Mucosa of descending colon (tissue), 3 donors: ENCODE measurements at regions not wholly inside any gene's neighbourhood (a gene's known extent, or its start where the extent isn't known, plus 50 kb on each side); places are given as distances from the start of the nearest gene placed in this dataset.
"Not testable (repeated sequence)": the region's sequence is repeated elsewhere in the genome, so short reads cannot be mapped to it uniquely, and the experiment has no call there.

ENCODE experiments used
- ATAC-seq: fragments of 200-7000 bp; cut with Tn5 transposase; one replicate; pipeline ENCODE4 v1.9.1; 2020; ENCODE audit warnings: mild to moderate bottlenecking, moderate library complexity
- DNase-seq, 3 donors: peaks; one replicate each; pipeline ENCODE4 v3.0.0-alpha.2; 2020
- H3K36me3 ChIP-seq: fragments of 200-600 bp; one replicate; pipeline ENCODE4 v1.8.0; 2021; ENCODE audit warnings: low read depth, mild to moderate bottlenecking
- H3K4me1 ChIP-seq: fragments of 200-600 bp; one replicate; pipeline ENCODE4 v1.8.0; 2021; ENCODE audit warnings: low read depth, mild to moderate bottlenecking
- H3K4me3 ChIP-seq: fragments of 200-600 bp; one replicate; pipeline ENCODE4 v1.8.0; 2021; ENCODE audit warnings: mild to moderate bottlenecking
- H3K9me3 ChIP-seq: fragments of 200-600 bp; one replicate; pipeline ENCODE4 v1.8.0; 2021; ENCODE audit warnings: mild to moderate bottlenecking
- intact Hi-C, 2 donors: fragments of 100-400 bp; cut with DNase I in 1 of 2; cut with micrococcal nuclease in 1 of 2; formaldehyde crosslinking; loops; one replicate each; pipeline versions ENCODE4 v1.11.0 to v1.11.1; 2022; cut with DNase I, micrococcal nuclease
- TF ChIP-seq, protein P1 (sequence below): fragments of 200-600 bp; IDR thresholded peaks from one replicate; pipeline ENCODE4 v1.8.0; 2022; ENCODE audit warnings: antibody characterized with exemption, mild to moderate bottlenecking
- donor health status: DM: no; HTN: no; CAD: no; lungs with moderate emphysema.
- donor health status: DM: no; HTN: no; CAD: no.
- donor health status: DM: no; HTN: yes; CAD: no.

DNA sequence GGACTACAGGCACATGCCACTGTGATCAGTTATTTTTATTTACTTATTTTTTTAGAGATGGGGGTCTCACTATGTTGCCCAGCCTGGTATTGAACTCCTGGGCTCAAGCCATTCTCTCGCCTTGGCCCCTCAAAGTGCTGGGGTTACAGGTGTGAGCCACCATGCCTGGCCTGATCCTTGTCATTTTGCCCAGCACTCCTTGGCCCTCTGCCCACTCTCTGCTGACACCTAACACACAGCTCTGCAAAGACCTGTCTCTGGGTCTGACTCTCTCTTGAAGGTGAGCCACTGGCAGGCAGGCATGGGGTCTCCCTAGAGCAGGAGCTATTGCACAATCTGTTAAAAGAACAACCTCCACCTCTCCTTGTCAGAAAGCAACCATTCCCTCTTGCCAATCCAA, 155.6 kb downstream of the ZFP64 start:
- TF ChIP-seq, protein P1, sequence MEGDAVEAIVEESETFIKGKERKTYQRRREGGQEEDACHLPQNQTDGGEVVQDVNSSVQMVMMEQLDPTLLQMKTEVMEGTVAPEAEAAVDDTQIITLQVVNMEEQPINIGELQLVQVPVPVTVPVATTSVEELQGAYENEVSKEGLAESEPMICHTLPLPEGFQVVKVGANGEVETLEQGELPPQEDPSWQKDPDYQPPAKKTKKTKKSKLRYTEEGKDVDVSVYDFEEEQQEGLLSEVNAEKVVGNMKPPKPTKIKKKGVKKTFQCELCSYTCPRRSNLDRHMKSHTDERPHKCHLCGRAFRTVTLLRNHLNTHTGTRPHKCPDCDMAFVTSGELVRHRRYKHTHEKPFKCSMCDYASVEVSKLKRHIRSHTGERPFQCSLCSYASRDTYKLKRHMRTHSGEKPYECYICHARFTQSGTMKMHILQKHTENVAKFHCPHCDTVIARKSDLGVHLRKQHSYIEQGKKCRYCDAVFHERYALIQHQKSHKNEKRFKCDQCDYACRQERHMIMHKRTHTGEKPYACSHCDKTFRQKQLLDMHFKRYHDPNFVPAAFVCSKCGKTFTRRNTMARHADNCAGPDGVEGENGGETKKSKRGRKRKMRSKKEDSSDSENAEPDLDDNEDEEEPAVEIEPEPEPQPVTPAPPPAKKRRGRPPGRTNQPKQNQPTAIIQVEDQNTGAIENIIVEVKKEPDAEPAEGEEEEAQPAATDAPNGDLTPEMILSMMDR: no peak
- DNase-seq (peak in 2 of 3 donors; percentile 18 to 33), ATAC-seq (no peak)
- intact Hi-C loops: no loop called here
- Histone ChIP-seq H3K4me3 (no peak overlapping the region), H3K4me1 (peaks cover 14% of the 10 kb centered on the region), H3K9me3 (no peaks in the 10 kb centered on the region), H3K36me3 (no peaks in the 10 kb centered on the region)

DNA sequence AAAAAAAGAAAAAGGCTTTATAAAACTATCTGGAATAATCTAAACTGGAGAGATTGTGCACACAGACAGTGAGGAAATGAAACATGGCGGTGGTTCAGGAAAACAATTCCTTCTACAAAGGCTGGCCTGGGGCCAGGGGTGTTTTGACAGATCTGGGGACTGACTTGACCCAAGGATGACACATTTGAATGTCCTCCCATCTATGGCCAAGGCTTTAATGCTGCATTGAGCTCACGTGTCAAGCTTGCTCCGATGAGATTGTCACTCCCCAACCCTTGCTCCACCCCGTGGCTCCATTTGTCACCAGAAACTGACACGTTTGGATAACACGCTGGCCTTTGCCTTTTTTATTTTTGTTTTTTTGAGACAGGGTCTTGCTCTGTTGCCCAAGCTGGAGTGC, 156.1 kb downstream of the ZFP64 start:
- no peak overlapping the region for H3K4me3 ChIP-seq
- TF ChIP-seq, protein P1: no peak
- ATAC-seq (no peak), DNase-seq (no peak)
- no peaks in the 10 kb centered on the region for H3K36me3 ChIP-seq
- intact Hi-C loops: no loop called here
- H3K4me1 ChIP-seq: peaks cover 14% of the 10 kb centered on the region
- no peaks in the 10 kb centered on the region for H3K9me3 ChIP-seq

- ATAC-seq (no peak), DNase-seq (no peak)
- peaks cover 14% of the 10 kb centered on the region for H3K4me1 ChIP-seq
- TF ChIP-seq, protein P1: no peak
- no peaks in the 10 kb centered on the region for H3K9me3 ChIP-seq
- intact Hi-C loops: no loop called here
- no peaks in the 10 kb centered on the region for H3K36me3 ChIP-seq
- H3K4me3 ChIP-seq: no peak overlapping the region
Observed at GRCh38 chr20:52034581-52034980, 157.0 kb downstream of the ZFP64 start.

GRCh38 chr20:52033313-52033712, 158.3 kb downstream of the ZFP64 start:
- no peak for ATAC-seq
- TF ChIP-seq, protein P1: no peak
- Histone ChIP-seq H3K4me1 (peaks cover 14% of the 10 kb centered on the region), H3K36me3 (no peaks in the 10 kb centered on the region), H3K9me3 (no peaks in the 10 kb centered on the region), H3K4me3 (no peak overlapping the region)
- no peak for DNase-seq
- intact Hi-C loops: no loop called here

DNA sequence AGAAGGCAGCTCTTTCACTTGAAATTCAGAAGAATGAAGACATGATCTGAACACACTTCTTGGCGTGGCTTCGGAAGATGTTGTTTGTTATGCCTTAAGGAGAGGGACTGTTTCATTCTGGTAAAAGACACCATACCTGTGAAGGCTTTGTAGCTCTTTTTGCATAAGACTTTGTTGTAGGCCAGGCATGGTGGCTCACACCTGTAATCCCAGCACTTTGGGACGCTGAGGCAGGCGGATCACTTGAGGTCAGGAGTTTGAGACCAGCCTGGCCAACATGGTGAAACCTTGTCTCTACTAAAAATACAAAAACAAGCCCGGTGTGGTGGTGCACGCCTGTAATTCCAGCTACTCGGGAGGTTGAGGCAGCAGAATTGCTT, 159.3 kb downstream of the ZFP64 start:
- H3K4me1 ChIP-seq: peaks cover 14% of the 10 kb centered on the region
- peak; percentile 35 for ATAC-seq
- intact Hi-C loops, H3K36me3 ChIP-seq, H3K4me3 ChIP-seq, DNase-seq, H3K9me3 ChIP-seq: not testable (repeated sequence)

GRCh38 chr20:52031563-52032303, 159.8 kb downstream of the ZFP64 start:
- ATAC-seq: peak; percentile 91
- intact Hi-C loops: no loop called here

More at GRCh38 chr20:52031563-52032303, 159.8 kb downstream of the ZFP64 start:
- peaks cover 14% of the 10 kb centered on the region for H3K4me1 ChIP-seq
- no peaks in the 10 kb centered on the region for H3K9me3 ChIP-seq
- TF ChIP-seq, protein P1: no peak
- peak in 1 of 3 donors; percentile 57 for DNase-seq
- H3K4me3 ChIP-seq: no peak overlapping the region
- H3K36me3 ChIP-seq: no peaks in the 10 kb centered on the region
